Cardiac fibroblast (primary cell): ENCODE measurements at regions not wholly inside any gene's neighbourhood (a gene's known extent, or its start where the extent isn't known, plus 50 kb on each side); places are given as distances from the start of the nearest gene placed in this dataset.

Experiments used
- DNase-seq, 2 donors: peaks; one replicate each; pipeline versions ENCODE4 v3.0.0 to v3.0.0-alpha.2; 2010; ENCODE audit warnings: low read depth in 2 of 2
- H3K4me3 ChIP-seq, 2 donors: replicated peaks in 1 of 2; 1 replicate in 1 of 2; 2 replicates in 1 of 2; pipeline ENCODE4 v1.5.1; 2011; ENCODE audit warnings: low read depth in 2 of 2, low read length in 2 of 2, mild to moderate bottlenecking in 2 of 2, moderate library complexity in 1 of 2
- TF ChIP-seq, protein P1 (sequence below): IDR thresholded peaks from one replicate; pipeline ENCODE4 v1.5.1; 2011; ENCODE audit warnings: low read depth, mild to moderate bottlenecking, low read length, inconsistent platforms

GRCh38 chr11:38278457-38279141, 1680.6 kb upstream of the RAG2 start:
- TF ChIP-seq, protein P1, sequence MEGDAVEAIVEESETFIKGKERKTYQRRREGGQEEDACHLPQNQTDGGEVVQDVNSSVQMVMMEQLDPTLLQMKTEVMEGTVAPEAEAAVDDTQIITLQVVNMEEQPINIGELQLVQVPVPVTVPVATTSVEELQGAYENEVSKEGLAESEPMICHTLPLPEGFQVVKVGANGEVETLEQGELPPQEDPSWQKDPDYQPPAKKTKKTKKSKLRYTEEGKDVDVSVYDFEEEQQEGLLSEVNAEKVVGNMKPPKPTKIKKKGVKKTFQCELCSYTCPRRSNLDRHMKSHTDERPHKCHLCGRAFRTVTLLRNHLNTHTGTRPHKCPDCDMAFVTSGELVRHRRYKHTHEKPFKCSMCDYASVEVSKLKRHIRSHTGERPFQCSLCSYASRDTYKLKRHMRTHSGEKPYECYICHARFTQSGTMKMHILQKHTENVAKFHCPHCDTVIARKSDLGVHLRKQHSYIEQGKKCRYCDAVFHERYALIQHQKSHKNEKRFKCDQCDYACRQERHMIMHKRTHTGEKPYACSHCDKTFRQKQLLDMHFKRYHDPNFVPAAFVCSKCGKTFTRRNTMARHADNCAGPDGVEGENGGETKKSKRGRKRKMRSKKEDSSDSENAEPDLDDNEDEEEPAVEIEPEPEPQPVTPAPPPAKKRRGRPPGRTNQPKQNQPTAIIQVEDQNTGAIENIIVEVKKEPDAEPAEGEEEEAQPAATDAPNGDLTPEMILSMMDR, result no peak
- no peak overlapping the region for H3K4me3 ChIP-seq
- no peak for DNase-seq

GRCh38 chr11:38274031-38274430, 1676.0 kb upstream of the RAG2 start:
- peak in 1 of 2 donors; percentile 5 for DNase-seq
- TF ChIP-seq, protein P1, result no peak
- no peak overlapping the region for H3K4me3 ChIP-seq

DNA sequence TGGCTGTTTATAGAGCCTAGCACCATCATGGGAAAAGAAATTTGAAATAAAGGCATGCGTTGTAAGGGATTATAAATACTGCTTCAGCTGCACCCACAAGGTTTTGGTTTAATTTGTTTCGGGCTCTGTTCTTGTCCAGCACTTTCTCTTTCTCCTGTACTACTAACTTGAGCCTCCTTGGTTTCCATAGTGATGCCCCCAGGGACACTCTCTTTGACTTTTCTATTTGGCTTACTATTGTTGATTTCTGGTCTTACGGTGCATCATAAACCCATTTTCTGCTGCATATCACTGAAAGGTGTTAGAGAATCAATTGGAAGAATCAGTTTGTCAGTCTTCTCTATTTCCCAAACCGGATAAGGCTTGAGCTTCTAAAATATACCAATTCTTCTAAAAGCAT, 1674.3 kb upstream of the RAG2 start:
- no peak overlapping the region for H3K4me3 ChIP-seq
- DNase-seq, result no peak
- TF ChIP-seq, protein P1, result no peak

DNA sequence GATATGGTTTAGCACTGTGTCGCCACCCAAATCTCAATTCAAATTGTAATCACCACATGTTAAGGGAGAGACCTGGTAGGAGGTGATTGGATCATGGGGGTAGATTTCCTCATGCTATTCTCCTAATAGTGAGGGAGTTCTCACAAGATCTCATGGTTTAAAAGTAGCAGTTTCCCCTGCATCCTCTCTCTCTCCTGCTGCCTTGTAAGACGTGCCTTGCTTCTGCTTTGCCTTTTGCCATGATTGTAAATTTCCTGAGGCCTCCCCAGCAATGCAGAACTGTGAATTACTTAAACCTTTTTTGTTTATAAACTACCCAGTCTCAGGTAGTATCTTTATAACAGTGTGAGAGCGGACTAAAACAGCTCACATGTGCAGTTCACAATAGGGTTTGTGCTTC, 1668.7 kb upstream of the RAG2 start:
- no peak for DNase-seq
- H3K4me3 ChIP-seq, result no peak overlapping the region
- TF ChIP-seq, protein P1, result no peak

GRCh38 chr11:38256436-38256835, 1658.4 kb upstream of the RAG2 start:
- TF ChIP-seq, protein P1, result no peak
- no peak overlapping the region for H3K4me3 ChIP-seq
- DNase-seq, result no peak

- H3K4me3 ChIP-seq, result no peak overlapping the region
- TF ChIP-seq, protein P1, result no peak
- DNase-seq, result no peak
Measured at GRCh38 chr11:38254913-38255312, 1656.9 kb upstream of the RAG2 start.

DNA sequence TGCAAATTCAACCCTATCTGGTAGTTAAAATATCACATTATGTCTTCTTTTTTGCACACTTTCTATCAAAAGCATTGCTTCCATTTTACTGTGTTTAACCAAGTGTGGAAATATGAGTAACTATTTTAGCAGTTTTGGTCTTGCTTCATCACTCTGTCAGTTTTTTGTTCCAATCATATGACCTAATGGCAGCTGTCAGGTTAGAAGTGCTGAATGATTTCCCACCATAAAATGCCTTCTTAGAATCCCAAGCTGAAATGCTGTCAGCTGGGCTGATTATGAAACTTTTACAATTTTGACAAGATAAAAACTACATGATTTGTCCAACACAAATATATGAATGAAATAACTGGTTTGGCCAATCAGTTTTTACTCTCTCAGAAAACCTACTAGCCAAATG, 1654.6 kb upstream of the RAG2 start:
- TF ChIP-seq, protein P1, result no peak
- H3K4me3 ChIP-seq, result no peak overlapping the region
- DNase-seq, result peak; percentile 0 to 27
